Esophagus squamous epithelium (tissue), 4 donors: ENCODE measurements at regions not wholly inside any gene's neighbourhood (a gene's known extent, or its start where the extent isn't known, plus 50 kb on each side); places are given as distances from the start of the nearest gene placed in this dataset.

Experiments used
- CTCF ChIP-seq, 6 experiments: fragments of 450-650 bp in 4 of 6; fragments of 200-600 bp in 2 of 6; sonication (generic) in 2 of 6; IDR thresholded peaks; one replicate each; pipeline ENCODE4 v1.5.1; 2016 to 2019; ENCODE audit warnings: antibody characterized with exemption in 6 of 6, mild to moderate bottlenecking in 4 of 6, moderate library complexity in 4 of 6
- POLR2A ChIP-seq, 4 donors: fragments of 450-650 bp; IDR thresholded peaks; one replicate each; pipeline ENCODE4 v1.6.1; 2017; ENCODE audit warnings: antibody characterized with exemption in 4 of 4, mild to moderate bottlenecking in 4 of 4, moderate library complexity in 3 of 4

- TF ChIP-seq CTCF (IDR thresholded peaks at IDR 0.05), result no peak
- no peak for TF ChIP-seq POLR2A (IDR thresholded peaks at IDR 0.05)
Measured at GRCh38 chr5:20833081-20833627, 845.2 kb upstream of the CDH18 start.
